ENCODE measurements at regions not wholly inside any gene's neighbourhood (a gene's known extent, or its start where the extent isn't known, plus 50 kb on each side); places are given as distances from the start of the nearest gene placed in this dataset.

- Histone ChIP-seq H3K4me3 (no peak overlapping the region), H3K79me2 (no peaks in the 10 kb centered on the region), H4K20me1 (ENCODE audit: insufficient read depth, poor library complexity, severe bottlenecking) (no peaks in the 10 kb centered on the region), H3K36me3 (replicated peaks; ENCODE audit: insufficient read depth, low read depth) (no peaks in the 10 kb centered on the region), H3K27me3 (no peaks in the 10 kb centered on the region), H3K27ac (no peak overlapping the region), H3K9me3 (ENCODE audit: low read depth) (no peaks in the 10 kb centered on the region), H3K4me1 (ENCODE audit: insufficient read depth) (peaks cover 4% of the 10 kb centered on the region), H2AFZ (no peak overlapping the region), H3K4me2 (no peak overlapping the region), H3K9me2 (replicated peaks; ENCODE audit: insufficient read depth) (no peaks in the 10 kb centered on the region)
- TF ChIP-seq EZH2 (IDR thresholded peaks at IDR 0.05; ENCODE audit: borderline replicate concordance) (no peak), EZH2phosphoT487 (IDR thresholded peaks at IDR 0.05; ENCODE audit: low read depth, severe bottlenecking, unreplicated experiment) (no peak), CTCF (IDR thresholded peaks at IDR 0.05; ENCODE audit: poor library complexity) (no peak)
- no peak for DNase-seq (ENCODE audit: low spot score)
- 98% methylated on average over 2 of the region's 2 CpGs for WGBS (ENCODE audit: low lambda C conversion rate, missing lambda C conversion rate)
Measured at GRCh38 chr2:225999692-226000091, 600.2 kb downstream of the NYAP2 start.

DNA sequence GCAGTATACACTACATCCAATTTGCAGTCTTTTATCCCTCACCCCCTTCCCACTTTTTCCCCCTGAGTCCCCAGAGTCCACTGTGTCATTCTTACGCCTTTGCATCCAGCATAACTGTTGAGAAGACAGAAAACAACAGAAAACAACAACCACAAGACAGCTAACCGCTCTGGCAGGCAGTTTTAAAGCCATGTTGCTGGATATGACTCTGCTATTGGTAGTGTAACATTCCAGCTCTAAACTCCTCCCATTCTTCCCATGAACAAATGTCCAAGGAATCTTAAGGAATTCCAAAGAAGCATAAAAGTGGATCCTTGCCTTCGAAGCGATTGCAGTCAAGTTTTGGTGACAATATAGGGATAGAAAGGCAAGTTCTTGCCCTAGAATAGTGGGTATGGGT, 599.1 kb downstream of the NYAP2 start:
- Histone ChIP-seq H3K4me2 (no peak overlapping the region), H3K36me3 (replicated peaks; ENCODE audit: insufficient read depth, low read depth) (no peaks in the 10 kb centered on the region), H3K9me3 (ENCODE audit: low read depth) (no peaks in the 10 kb centered on the region), H3K4me1 (ENCODE audit: insufficient read depth) (peaks cover 4% of the 10 kb centered on the region), H3K4me3 (no peak overlapping the region), H3K27ac (no peak overlapping the region), H3K79me2 (no peaks in the 10 kb centered on the region), H3K27me3 (no peaks in the 10 kb centered on the region), H4K20me1 (ENCODE audit: insufficient read depth, poor library complexity, severe bottlenecking) (no peaks in the 10 kb centered on the region), H3K9me2 (replicated peaks; ENCODE audit: insufficient read depth) (no peaks in the 10 kb centered on the region), H2AFZ (no peak overlapping the region)
- TF ChIP-seq EZH2 (IDR thresholded peaks at IDR 0.05; ENCODE audit: borderline replicate concordance) (no peak), EZH2phosphoT487 (IDR thresholded peaks at IDR 0.05; ENCODE audit: low read depth, severe bottlenecking, unreplicated experiment) (no peak), CTCF (IDR thresholded peaks at IDR 0.05; ENCODE audit: poor library complexity) (no peak)
- no peak for DNase-seq (ENCODE audit: low spot score)
- WGBS (ENCODE audit: low lambda C conversion rate, missing lambda C conversion rate): 96% methylated on average over 4 of the region's 4 CpGs

DNA sequence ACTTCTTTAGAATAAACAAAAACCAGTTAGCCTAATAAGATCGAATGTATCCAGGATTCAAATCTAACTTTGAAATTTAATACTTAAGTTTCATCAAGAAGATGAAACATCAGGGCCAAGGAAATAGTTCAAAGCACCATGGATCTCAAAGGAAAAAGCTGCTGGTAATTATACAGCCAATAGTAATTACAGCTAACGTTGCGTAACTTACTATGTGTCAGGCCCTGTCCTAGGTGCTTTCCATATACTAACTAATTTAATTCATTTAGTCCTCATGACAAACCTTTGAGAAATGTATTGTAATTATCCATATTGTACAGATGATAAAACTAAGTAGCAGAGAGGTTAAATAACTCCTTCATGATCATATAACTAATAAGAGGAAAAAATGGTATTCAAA, 598.6 kb downstream of the NYAP2 start:
- Histone ChIP-seq H3K27me3 (no peaks in the 10 kb centered on the region), H2AFZ (no peak overlapping the region), H4K20me1 (ENCODE audit: insufficient read depth, poor library complexity, severe bottlenecking) (no peaks in the 10 kb centered on the region), H3K4me3 (no peak overlapping the region), H3K79me2 (no peaks in the 10 kb centered on the region), H3K9me3 (ENCODE audit: low read depth) (no peaks in the 10 kb centered on the region), H3K9me2 (replicated peaks; ENCODE audit: insufficient read depth) (no peaks in the 10 kb centered on the region), H3K4me2 (no peak overlapping the region), H3K36me3 (replicated peaks; ENCODE audit: insufficient read depth, low read depth) (no peaks in the 10 kb centered on the region), H3K4me1 (ENCODE audit: insufficient read depth) (peaks cover 4% of the 10 kb centered on the region), H3K27ac (no peak overlapping the region)
- no peak for TF ChIP-seq EZH2 (IDR thresholded peaks at IDR 0.05; ENCODE audit: borderline replicate concordance)
- 93% methylated on average over 3 of the region's 3 CpGs for WGBS (ENCODE audit: low lambda C conversion rate, missing lambda C conversion rate)
- DNase-seq (ENCODE audit: low spot score): no peak

DNA sequence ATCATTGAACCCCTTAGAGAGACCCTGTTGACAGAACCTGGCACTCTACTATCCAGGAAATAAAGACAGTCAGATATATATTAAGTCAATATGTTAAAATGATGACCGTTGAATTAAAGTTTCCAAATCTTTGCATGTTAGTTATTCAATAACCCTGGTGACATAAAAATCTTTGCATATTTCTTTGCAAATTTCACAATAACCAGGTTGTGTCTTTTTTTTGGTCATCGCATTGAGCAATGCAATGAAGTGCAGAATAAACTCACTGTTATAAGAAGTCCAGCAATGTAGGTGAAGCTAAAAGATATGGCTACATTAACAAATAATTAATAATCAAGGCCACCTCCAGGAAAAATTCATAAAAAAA, 596.9 kb downstream of the NYAP2 start:
- 92% methylated on average over 2 of the region's 2 CpGs for WGBS (ENCODE audit: low lambda C conversion rate, missing lambda C conversion rate)
- H3K4me1 ChIP-seq (ENCODE audit: insufficient read depth): peaks cover 4% of the 10 kb centered on the region
- no peaks in the 10 kb centered on the region for H3K36me3 ChIP-seq (replicated peaks; ENCODE audit: insufficient read depth, low read depth)
- no peaks in the 10 kb centered on the region for H3K9me2 ChIP-seq (replicated peaks; ENCODE audit: insufficient read depth)
- DNase-seq (ENCODE audit: low spot score): no peak
- H3K9me3 ChIP-seq (ENCODE audit: low read depth): no peaks in the 10 kb centered on the region
- no peak for TF ChIP-seq EZH2phosphoT487 (IDR thresholded peaks at IDR 0.05; ENCODE audit: low read depth, severe bottlenecking, unreplicated experiment)
- TF ChIP-seq CTCF (IDR thresholded peaks at IDR 0.05; ENCODE audit: poor library complexity): no peak
- TF ChIP-seq EZH2 (IDR thresholded peaks at IDR 0.05; ENCODE audit: borderline replicate concordance): no peak
- H2AFZ ChIP-seq: no peak overlapping the region
- H3K27me3 ChIP-seq: no peaks in the 10 kb centered on the region
- H3K27ac ChIP-seq: no peak overlapping the region
- no peak overlapping the region for H3K4me3 ChIP-seq
- no peaks in the 10 kb centered on the region for H4K20me1 ChIP-seq (ENCODE audit: insufficient read depth, poor library complexity, severe bottlenecking)
- H3K79me2 ChIP-seq: no peaks in the 10 kb centered on the region
- peak overlapping the region; percentile 39 for H3K4me2 ChIP-seq

Measured in hepatocyte (in vitro differentiated cells).